ENCODE measurements at regions not wholly inside any gene's neighbourhood (a gene's known extent, or its start where the extent isn't known, plus 50 kb on each side); places are given as distances from the start of the nearest gene placed in this dataset.

GRCh38 chr10:63042256-63042655, 90.9 kb upstream of the NRBF2 start:
- TF ChIP-seq EZH2 (IDR thresholded peaks at IDR 0.05) (no peak), POLR2AphosphoS5 (IDR thresholded peaks at IDR 0.05; ENCODE audit: borderline replicate concordance, low read depth, low read length) (no peak)

Data from SK-N-MC (cell line).